ENCODE measurements at regions not wholly inside any gene's neighbourhood (a gene's known extent, or its start where the extent isn't known, plus 50 kb on each side); places are given as distances from the start of the nearest gene placed in this dataset.

DNA sequence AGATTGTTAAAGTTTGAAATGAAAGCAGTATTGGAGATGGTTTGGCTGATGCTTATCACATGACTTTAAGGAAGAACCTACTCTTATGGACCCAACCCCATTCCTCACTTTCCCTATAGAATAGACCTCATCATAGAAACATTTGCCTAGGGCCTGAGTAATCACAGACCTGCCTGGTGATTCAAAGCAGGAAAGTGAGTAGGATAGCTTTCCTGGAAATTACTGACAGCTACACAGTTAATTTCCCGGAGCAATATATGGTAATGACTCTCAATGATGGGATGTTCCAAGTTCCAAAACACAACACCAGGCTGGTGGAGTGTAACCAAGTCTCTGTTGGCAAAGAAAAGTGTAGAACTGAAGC is 233.8 kb downstream of the SIM1 start:
- Histone ChIP-seq H3K4me3 (replicated peaks; ENCODE audit: insufficient read depth, low read length) (no peak overlapping the region), H3K27me3 (ENCODE audit: insufficient read depth, poor library complexity, severe bottlenecking) (no peaks in the 10 kb centered on the region), H3K27ac (replicated peaks) (no peak overlapping the region)
- DNase-seq (ENCODE audit: low read depth in 1 of 2, low spot score in 1 of 2): no peak
- TF ChIP-seq REST (IDR thresholded peaks at IDR 0.05; ENCODE audit: insufficient replicate concordance, low read depth): no peak
- TF ChIP-seq CTCF (IDR thresholded peaks at IDR 0.05; ENCODE audit: insufficient read depth, low read length): no peak
- no peak for TF ChIP-seq SPI1 (IDR thresholded peaks at IDR 0.05; ENCODE audit: borderline replicate concordance, low read depth)
- TF ChIP-seq POLR2AphosphoS5 (IDR thresholded peaks at IDR 0.05; ENCODE audit: low read depth): no peak
- no peak for TF ChIP-seq GABPA (IDR thresholded peaks at IDR 0.05; ENCODE audit: low read depth)

GRCh38 chr6:100230115-100230952 is 234.4 kb downstream of the SIM1 start:
- H3K27ac ChIP-seq (replicated peaks): no peak overlapping the region
- no peak overlapping the region for H3K4me3 ChIP-seq (replicated peaks; ENCODE audit: insufficient read depth, low read length)
- no peak for DNase-seq (ENCODE audit: low read depth in 1 of 2, low spot score in 1 of 2)
- H3K27me3 ChIP-seq (ENCODE audit: insufficient read depth, poor library complexity, severe bottlenecking): no peaks in the 10 kb centered on the region
- TF ChIP-seq SPI1 (IDR thresholded peaks at IDR 0.05; ENCODE audit: borderline replicate concordance, low read depth): no peak
- no peak for TF ChIP-seq POLR2AphosphoS5 (IDR thresholded peaks at IDR 0.05; ENCODE audit: low read depth)
- no peak for TF ChIP-seq GABPA (IDR thresholded peaks at IDR 0.05; ENCODE audit: low read depth)
- TF ChIP-seq CTCF (IDR thresholded peaks at IDR 0.05; ENCODE audit: insufficient read depth, low read length): no peak
- no peak for TF ChIP-seq REST (IDR thresholded peaks at IDR 0.05; ENCODE audit: insufficient replicate concordance, low read depth)

DNA sequence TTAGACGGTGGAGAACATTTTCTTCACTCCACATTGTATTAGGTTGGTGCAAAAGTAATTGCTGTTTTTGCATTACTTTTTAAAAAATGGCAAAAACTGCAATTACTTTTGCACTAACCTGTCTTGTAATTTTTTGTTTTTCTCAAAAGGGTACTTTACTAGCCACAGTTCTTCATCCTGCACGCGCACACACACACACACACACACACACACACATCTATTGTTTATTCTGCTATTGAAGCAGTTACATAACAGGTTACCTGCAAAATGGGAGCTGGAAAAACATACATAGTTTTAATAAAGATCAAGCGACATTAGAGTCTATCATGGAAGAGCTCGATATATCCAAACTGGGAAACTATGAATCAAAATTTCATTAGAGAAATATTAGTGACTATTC is 235.2 kb downstream of the SIM1 start:
- no peak overlapping the region for H3K4me3 ChIP-seq (replicated peaks; ENCODE audit: insufficient read depth, low read length)
- TF ChIP-seq SPI1 (IDR thresholded peaks at IDR 0.05; ENCODE audit: borderline replicate concordance, low read depth) (no peak), POLR2AphosphoS5 (IDR thresholded peaks at IDR 0.05; ENCODE audit: low read depth) (no peak), CTCF (IDR thresholded peaks at IDR 0.05; ENCODE audit: insufficient read depth, low read length) (no peak), REST (IDR thresholded peaks at IDR 0.05; ENCODE audit: insufficient replicate concordance, low read depth) (no peak), GABPA (IDR thresholded peaks at IDR 0.05; ENCODE audit: low read depth) (no peak)
- no peak overlapping the region for H3K27ac ChIP-seq (replicated peaks)
- H3K27me3 ChIP-seq (ENCODE audit: insufficient read depth, poor library complexity, severe bottlenecking): no peaks in the 10 kb centered on the region
- DNase-seq (ENCODE audit: low read depth in 1 of 2, low spot score in 1 of 2): no peak

Data from HL-60 (cell line).